Heart left ventricle (tissue), 13 donors: ENCODE measurements at regions not wholly inside any gene's neighbourhood (a gene's known extent, or its start where the extent isn't known, plus 50 kb on each side); places are given as distances from the start of the nearest gene placed in this dataset.

Experiments
- CTCF ChIP-seq, 12 donors: fragments of 200-600 bp; sonication (generic) in 4 of 12; IDR thresholded peaks; one replicate each; pipeline versions ENCODE4 v1.5.0 to v1.8.0; 2018 to 2022; ENCODE audit warnings: antibody characterized with exemption in 12 of 12, mild to moderate bottlenecking in 5 of 12
- POLR2A ChIP-seq, 2 donors: fragments of 450-650 bp; IDR thresholded peaks; one replicate each; pipeline ENCODE4 v1.6.1; 2017; ENCODE audit warnings: antibody characterized with exemption in 2 of 2, mild to moderate bottlenecking in 2 of 2, moderate library complexity in 2 of 2
- donor health status: ischemic (EF 13 %, LVEDD 7.1; RV severe dilation, severe dysfunction).
- donor health status: DM: no; HTN: yes; CAD: no.
- donor health status: DM: no; HTN: no; CAD: no.
- donor health status: ischemic (EF 25% LVEDD 6.9; RV normal size, moderate dysfunction).
- donor health status: ischemic (EF 25% LVEDD 5.7; RV mildly dilated, moderate dysfunction).
- donor health status: ischemic (EF 35%, LVEDD 5.7; RV mildly dilated, moderate dysfunction).
- donor health status: nonischemic (EF 11% LVEDD 7.7; RV severe dilation, severe dysfunction).
- donor health status: DM: yes; HTN: yes; CAD: no.
- donor health status: PGD.
- donor health status: ischemic (EF 29% LVEDD 5.4; RV normal size, mild dysfunction).
- donor health status: nonischemic (EF 23%, LVEDD 6.1; RV moderate dilation, normal function).

- no peak for TF ChIP-seq POLR2A (IDR thresholded peaks at IDR 0.05)
- TF ChIP-seq CTCF (IDR thresholded peaks at IDR 0.05): no peak
These were observed 632.0 kb downstream of the NSUN3 start for GRCh38 chr3:94694894-94695293.
